Keratinocyte (primary cell): ENCODE measurements at regions not wholly inside any gene's neighbourhood (a gene's known extent, or its start where the extent isn't known, plus 50 kb on each side); places are given as distances from the start of the nearest gene placed in this dataset.

Experiments
- DNase-seq: peaks from one replicate; pipeline ENCODE4 v3.0.0-alpha.2; 2011; ENCODE audit warnings: low read depth, missing footprints, low spot score
- FAIRE-seq: peaks from 2 replicates; lab custom pipeline; 2011; peaks lifted over from hg19 to GRCh38; lab: Jason Lieb, UNC
- H2AFZ ChIP-seq: 2 replicates; pipeline ENCODE4 v1.6.0; 2012; ENCODE audit warnings: low read length, control low read depth, inconsistent platforms; ENCODE audit not compliant: control insufficient read depth
- H3K27ac ChIP-seq: 2 replicates; pipeline ENCODE4 v1.5.1; 2011; ENCODE audit warnings: low read length; ENCODE audit not compliant: control insufficient read depth, insufficient read depth
- H3K27me3 ChIP-seq: 3 replicates; pipeline ENCODE4 v1.6.0; 2011; ENCODE audit warnings: low read length; ENCODE audit not compliant: control insufficient read depth, insufficient read depth; ENCODE audit errors: extremely low read depth
- H3K36me3 ChIP-seq, 2 experiments: 2 replicates in 1 of 2; 3 replicates in 1 of 2; pipeline ENCODE4 v1.5.1; 2011; ENCODE audit warnings: low read length in 2 of 2, mild to moderate bottlenecking in 1 of 2; ENCODE audit not compliant: control insufficient read depth in 2 of 2, insufficient read depth in 2 of 2; ENCODE audit errors: extremely low read depth in 1 of 2
- H3K4me1 ChIP-seq: 3 replicates; pipeline ENCODE4 v1.5.1; 2011; ENCODE audit warnings: low read length; ENCODE audit not compliant: control insufficient read depth, insufficient read depth; ENCODE audit errors: extremely low read depth
- H3K4me2 ChIP-seq: 3 replicates; pipeline ENCODE4 v1.6.0; 2011; ENCODE audit warnings: low read depth, low read length; ENCODE audit not compliant: control insufficient read depth, insufficient read depth; ENCODE audit errors: extremely low read depth
- H3K4me3 ChIP-seq, 3 experiments: fragments of 200-600 bp in 1 of 3; sonication (generic) in 1 of 3; 2 replicates in 2 of 3; 3 replicates in 1 of 3; pipeline ENCODE4 v1.5.1; 2011 to 2016; ENCODE audit warnings: low read length in 3 of 3, mild to moderate bottlenecking in 3 of 3, control low read depth in 2 of 3, inconsistent platforms in 1 of 3, low read depth in 1 of 3, mixed read lengths in 1 of 3, mixed run types in 1 of 3, moderate library complexity in 1 of 3; ENCODE audit not compliant: control insufficient read depth in 2 of 3, insufficient read depth in 2 of 3; ENCODE audit errors: extremely low read depth in 1 of 3
- H3K79me2 ChIP-seq: 2 replicates; pipeline ENCODE4 v1.6.0; 2012; ENCODE audit warnings: low read length; ENCODE audit not compliant: control insufficient read depth, insufficient read depth
- H3K9ac ChIP-seq: 3 replicates; pipeline ENCODE4 v1.6.0; 2011; ENCODE audit warnings: low read length; ENCODE audit not compliant: control insufficient read depth, insufficient read depth; ENCODE audit errors: extremely low read depth
- H3K9me1 ChIP-seq: 3 replicates; pipeline ENCODE4 v1.6.0; 2011; ENCODE audit warnings: low read length; ENCODE audit not compliant: control insufficient read depth, insufficient read depth; ENCODE audit errors: extremely low read depth
- H3K9me3 ChIP-seq: 2 replicates; pipeline ENCODE4 v1.5.1; 2012; ENCODE audit warnings: low read depth, low read length; ENCODE audit not compliant: control insufficient read depth
- H4K20me1 ChIP-seq: 3 replicates; pipeline ENCODE4 v1.6.0; 2011; ENCODE audit warnings: low read length; ENCODE audit not compliant: control insufficient read depth, insufficient read depth; ENCODE audit errors: extremely low read depth
- EZH2 ChIP-seq: IDR thresholded peaks from one replicate; pipeline ENCODE4 v1.6.1; 2012; ENCODE audit warnings: inconsistent platforms, mild to moderate bottlenecking, low read length, moderate library complexity
- dilution Hi-C: fragments of 300-500 bp; cut with MboI; formaldehyde crosslinking; loops from one replicate; pipeline ENCODE4 v1.7.0; 2020; ENCODE audit warnings: low sequenced_read_pairs; ENCODE audit not compliant: extremely low pct_ligation_motif_present
- TF ChIP-seq, protein P1 (sequence below), 3 experiments: IDR thresholded peaks in 1 of 3; conservative IDR thresholded peaks in 1 of 3; optimal IDR thresholded peaks in 1 of 3; 2 replicates in 2 of 3; 3 replicates in 1 of 3; pipeline versions ENCODE3 to v1.5.1; 2011; ENCODE audit warnings: low read length in 3 of 3, mild to moderate bottlenecking in 3 of 3, moderate library complexity in 2 of 3, control low read depth in 1 of 3, inconsistent platforms in 1 of 3; ENCODE audit not compliant: insufficient read depth in 2 of 3; ENCODE audit errors: extremely low read depth in 1 of 3

DNA sequence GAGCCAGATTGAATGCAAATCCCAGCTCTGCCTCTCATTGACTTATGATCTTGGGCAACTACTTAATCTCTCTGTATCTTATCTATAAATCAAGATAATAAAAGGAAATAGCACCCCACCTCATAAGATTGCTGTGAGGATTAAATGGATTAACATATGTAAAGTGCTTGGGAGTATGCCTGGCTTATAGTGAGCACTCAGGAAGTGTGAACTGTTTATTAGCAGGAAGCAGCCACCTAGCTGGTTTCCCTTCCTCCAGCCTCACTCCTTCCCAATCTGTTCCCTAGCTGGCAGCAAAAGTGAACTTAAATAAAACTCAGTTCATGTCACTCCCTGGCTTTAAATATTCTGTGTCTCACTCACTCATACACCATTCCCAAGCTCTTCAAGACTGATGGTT is 526.6 kb upstream of the PKDCC start:
- H3K79me2 ChIP-seq, result no peaks in the 10 kb centered on the region
- no peaks in the 10 kb centered on the region for H4K20me1 ChIP-seq
- H3K4me3 ChIP-seq, result no peak overlapping the region
- H3K27ac ChIP-seq, result no peak overlapping the region
- FAIRE-seq (no peak), DNase-seq (no peak)
- H3K9me3 ChIP-seq, result no peaks in the 10 kb centered on the region
- no peaks in the 10 kb centered on the region for H3K36me3 ChIP-seq
- TF ChIP-seq, protein P1, sequence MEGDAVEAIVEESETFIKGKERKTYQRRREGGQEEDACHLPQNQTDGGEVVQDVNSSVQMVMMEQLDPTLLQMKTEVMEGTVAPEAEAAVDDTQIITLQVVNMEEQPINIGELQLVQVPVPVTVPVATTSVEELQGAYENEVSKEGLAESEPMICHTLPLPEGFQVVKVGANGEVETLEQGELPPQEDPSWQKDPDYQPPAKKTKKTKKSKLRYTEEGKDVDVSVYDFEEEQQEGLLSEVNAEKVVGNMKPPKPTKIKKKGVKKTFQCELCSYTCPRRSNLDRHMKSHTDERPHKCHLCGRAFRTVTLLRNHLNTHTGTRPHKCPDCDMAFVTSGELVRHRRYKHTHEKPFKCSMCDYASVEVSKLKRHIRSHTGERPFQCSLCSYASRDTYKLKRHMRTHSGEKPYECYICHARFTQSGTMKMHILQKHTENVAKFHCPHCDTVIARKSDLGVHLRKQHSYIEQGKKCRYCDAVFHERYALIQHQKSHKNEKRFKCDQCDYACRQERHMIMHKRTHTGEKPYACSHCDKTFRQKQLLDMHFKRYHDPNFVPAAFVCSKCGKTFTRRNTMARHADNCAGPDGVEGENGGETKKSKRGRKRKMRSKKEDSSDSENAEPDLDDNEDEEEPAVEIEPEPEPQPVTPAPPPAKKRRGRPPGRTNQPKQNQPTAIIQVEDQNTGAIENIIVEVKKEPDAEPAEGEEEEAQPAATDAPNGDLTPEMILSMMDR (optimal IDR thresholded peaks at IDR 0.05 in 1 of 3, IDR thresholded peaks at IDR 0.05 in 1 of 3, conservative IDR thresholded peaks at IDR 0.05 in 1 of 3; ENCODE audit: extremely low read depth in 1 of 3, insufficient read depth in 2 of 3, low read length in 3 of 3), result no peak
- TF ChIP-seq EZH2, result no peak
- no peaks in the 10 kb centered on the region for H3K27me3 ChIP-seq
- no peak overlapping the region for H3K4me2 ChIP-seq
- no peak overlapping the region for H3K9ac ChIP-seq
- H2AFZ ChIP-seq, result no peak overlapping the region
- dilution Hi-C loops, result no loop called here
- H3K4me1 ChIP-seq, result no peaks in the 10 kb centered on the region
- H3K9me1 ChIP-seq, result no peaks in the 10 kb centered on the region

DNA sequence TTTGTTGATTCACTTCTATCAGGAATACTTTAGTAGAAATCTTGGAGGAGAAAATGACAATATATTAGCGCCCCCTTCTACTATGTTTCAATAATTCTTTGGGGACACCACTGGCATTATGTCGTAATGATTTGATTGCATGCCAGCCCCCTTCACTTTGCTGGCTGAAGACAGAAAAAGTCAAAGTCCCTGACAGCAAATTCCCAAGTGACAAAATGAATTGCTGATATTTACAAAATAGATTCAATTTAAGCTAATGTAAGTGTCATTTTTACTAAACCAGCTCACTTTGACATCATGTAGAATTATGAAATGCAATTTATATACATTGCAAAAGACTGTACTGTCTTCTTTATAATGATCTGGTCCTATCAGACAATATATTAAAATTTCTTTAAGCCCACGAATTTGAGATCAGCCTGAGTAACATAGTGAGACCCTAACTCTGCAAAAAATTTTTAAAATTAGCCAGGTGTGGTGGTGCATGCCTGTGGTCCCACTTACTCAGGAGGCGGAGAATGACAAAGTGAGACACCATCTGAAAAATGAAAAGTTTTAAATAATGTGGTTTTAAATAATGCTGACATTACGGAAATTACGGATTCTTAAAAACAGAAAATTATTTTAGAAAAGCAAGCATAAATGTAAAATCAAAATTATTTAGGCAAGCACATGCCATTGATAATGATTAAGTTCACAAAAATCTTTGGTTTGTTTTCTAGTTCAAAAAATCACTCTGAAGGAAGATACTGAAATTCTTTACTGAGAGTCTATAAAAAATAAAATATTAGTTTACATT is 520.1 kb upstream of the PKDCC start:
- Histone ChIP-seq H2AFZ (no peak overlapping the region), H3K9ac (no peak overlapping the region), H3K4me1 (no peaks in the 10 kb centered on the region), H3K4me3 (no peak overlapping the region), H3K9me1 (no peaks in the 10 kb centered on the region), H3K4me2 (no peak overlapping the region), H3K9me3 (no peaks in the 10 kb centered on the region), H3K36me3 (no peaks in the 10 kb centered on the region), H3K27ac (no peak overlapping the region), H3K27me3 (no peaks in the 10 kb centered on the region), H4K20me1 (no peaks in the 10 kb centered on the region), H3K79me2 (no peaks in the 10 kb centered on the region)
- FAIRE-seq (no peak), DNase-seq (no peak)
- dilution Hi-C loops, result no loop called here
- TF ChIP-seq, protein P1 (optimal IDR thresholded peaks at IDR 0.05 in 1 of 3, IDR thresholded peaks at IDR 0.05 in 1 of 3, conservative IDR thresholded peaks at IDR 0.05 in 1 of 3; ENCODE audit: extremely low read depth in 1 of 3, insufficient read depth in 2 of 3, low read length in 3 of 3), result no peak
- TF ChIP-seq EZH2, result no peak
